ENCODE measurements at regions not wholly inside any gene's neighbourhood (a gene's known extent, or its start where the extent isn't known, plus 50 kb on each side); places are given as distances from the start of the nearest gene placed in this dataset.

- H2AFZ ChIP-seq, result no peak overlapping the region
- 86% methylated on average over 1 of the region's 1 CpG for WGBS (ENCODE audit: low lambda C conversion rate, missing lambda C conversion rate)
These were observed 585.2 kb downstream of the EFNA5 start for GRCh38 chr5:107085572-107085971.

GRCh38 chr5:107074996-107075395 lies 595.7 kb downstream of the EFNA5 start:
- TF ChIP-seq CTCF (IDR thresholded peaks at IDR 0.05; ENCODE audit: poor library complexity), result no peak
- no peak for TF ChIP-seq EZH2phosphoT487 (IDR thresholded peaks at IDR 0.05; ENCODE audit: low read depth, severe bottlenecking, unreplicated experiment)
- no peak for TF ChIP-seq EZH2 (IDR thresholded peaks at IDR 0.05; ENCODE audit: borderline replicate concordance)
- 78% methylated on average over 1 of the region's 1 CpG for WGBS (ENCODE audit: low lambda C conversion rate, missing lambda C conversion rate)
- H3K4me1 ChIP-seq (ENCODE audit: insufficient read depth), result no peaks in the 10 kb centered on the region
- no peak for DNase-seq (ENCODE audit: low spot score)
- H3K9me2 ChIP-seq (replicated peaks; ENCODE audit: insufficient read depth), result no peaks in the 10 kb centered on the region
- H4K20me1 ChIP-seq (ENCODE audit: insufficient read depth, poor library complexity, severe bottlenecking), result no peaks in the 10 kb centered on the region
- no peaks in the 10 kb centered on the region for H3K27me3 ChIP-seq
- peak overlapping the region; percentile 29 for H3K27ac ChIP-seq
- H3K4me2 ChIP-seq, result no peak overlapping the region
- H3K79me2 ChIP-seq, result no peaks in the 10 kb centered on the region
- H3K36me3 ChIP-seq (replicated peaks; ENCODE audit: insufficient read depth, low read depth), result no peaks in the 10 kb centered on the region
- H3K4me3 ChIP-seq, result no peak overlapping the region
- no peak overlapping the region for H2AFZ ChIP-seq
- no peaks in the 10 kb centered on the region for H3K9me3 ChIP-seq (ENCODE audit: low read depth)

More at GRCh38 chr5:107085572-107085971, 585.2 kb downstream of the EFNA5 start:
- TF ChIP-seq EZH2phosphoT487 (IDR thresholded peaks at IDR 0.05; ENCODE audit: low read depth, severe bottlenecking, unreplicated experiment) (no peak), EZH2 (IDR thresholded peaks at IDR 0.05; ENCODE audit: borderline replicate concordance) (no peak), CTCF (IDR thresholded peaks at IDR 0.05; ENCODE audit: poor library complexity) (no peak)
- no peak for DNase-seq (ENCODE audit: low spot score)
- Histone ChIP-seq H3K9me3 (ENCODE audit: low read depth) (no peaks in the 10 kb centered on the region), H3K9me2 (replicated peaks; ENCODE audit: insufficient read depth) (no peaks in the 10 kb centered on the region), H3K4me2 (no peak overlapping the region), H3K27me3 (no peaks in the 10 kb centered on the region), H3K4me3 (no peak overlapping the region), H3K36me3 (replicated peaks; ENCODE audit: insufficient read depth, low read depth) (no peaks in the 10 kb centered on the region), H3K4me1 (ENCODE audit: insufficient read depth) (no peaks in the 10 kb centered on the region), H3K27ac (no peak overlapping the region), H3K79me2 (no peaks in the 10 kb centered on the region), H4K20me1 (ENCODE audit: insufficient read depth, poor library complexity, severe bottlenecking) (no peaks in the 10 kb centered on the region)

GRCh38 chr5:107072967-107073366 lies 597.8 kb downstream of the EFNA5 start:
- TF ChIP-seq CTCF (IDR thresholded peaks at IDR 0.05; ENCODE audit: poor library complexity) (no peak), EZH2phosphoT487 (IDR thresholded peaks at IDR 0.05; ENCODE audit: low read depth, severe bottlenecking, unreplicated experiment) (no peak), EZH2 (IDR thresholded peaks at IDR 0.05; ENCODE audit: borderline replicate concordance) (no peak)
- H3K27me3 ChIP-seq, result no peaks in the 10 kb centered on the region

GRCh38 chr5:107072440-107072839 lies 598.3 kb downstream of the EFNA5 start:
- Histone ChIP-seq H3K9me3 (ENCODE audit: low read depth) (no peaks in the 10 kb centered on the region), H3K27ac (peak overlapping the region; percentile 47), H2AFZ (no peak overlapping the region), H3K27me3 (no peaks in the 10 kb centered on the region), H3K79me2 (no peaks in the 10 kb centered on the region), H3K36me3 (replicated peaks; ENCODE audit: insufficient read depth, low read depth) (no peaks in the 10 kb centered on the region), H3K4me3 (no peak overlapping the region), H3K4me1 (ENCODE audit: insufficient read depth) (no peaks in the 10 kb centered on the region), H4K20me1 (ENCODE audit: insufficient read depth, poor library complexity, severe bottlenecking) (no peaks in the 10 kb centered on the region), H3K9me2 (replicated peaks; ENCODE audit: insufficient read depth) (no peaks in the 10 kb centered on the region), H3K4me2 (no peak overlapping the region)
- TF ChIP-seq CTCF (IDR thresholded peaks at IDR 0.05; ENCODE audit: poor library complexity) (no peak), EZH2phosphoT487 (IDR thresholded peaks at IDR 0.05; ENCODE audit: low read depth, severe bottlenecking, unreplicated experiment) (no peak), EZH2 (IDR thresholded peaks at IDR 0.05; ENCODE audit: borderline replicate concordance) (no peak)
- no peak for DNase-seq (ENCODE audit: low spot score)

More at GRCh38 chr5:107072967-107073366, 597.8 kb downstream of the EFNA5 start:
- H3K4me3 ChIP-seq, result no peak overlapping the region
- peak; percentile 11 for DNase-seq (ENCODE audit: low spot score)
- H3K4me1 ChIP-seq (ENCODE audit: insufficient read depth), result no peaks in the 10 kb centered on the region
- peak overlapping the region; percentile 47 for H3K27ac ChIP-seq
- no peaks in the 10 kb centered on the region for H3K79me2 ChIP-seq
- no peak overlapping the region for H2AFZ ChIP-seq
- 70% methylated on average over 1 of the region's 1 CpG for WGBS (ENCODE audit: low lambda C conversion rate, missing lambda C conversion rate)
- no peak overlapping the region for H3K4me2 ChIP-seq
- no peaks in the 10 kb centered on the region for H3K36me3 ChIP-seq (replicated peaks; ENCODE audit: insufficient read depth, low read depth)
- H4K20me1 ChIP-seq (ENCODE audit: insufficient read depth, poor library complexity, severe bottlenecking), result no peaks in the 10 kb centered on the region
- no peaks in the 10 kb centered on the region for H3K9me2 ChIP-seq (replicated peaks; ENCODE audit: insufficient read depth)
- H3K9me3 ChIP-seq (ENCODE audit: low read depth), result no peaks in the 10 kb centered on the region
